CD4-positive, alpha-beta T cell treated with Interferon alpha-2 for 1 hour (primary cell): ENCODE measurements at regions not wholly inside any gene's neighbourhood (a gene's known extent, or its start where the extent isn't known, plus 50 kb on each side); places are given as distances from the start of the nearest gene placed in this dataset.

Experiments
- DNase-seq, 2 donors: peaks; one replicate each; pipeline ENCODE4 v3.0.0-alpha.2; 2020 to 2022

DNA sequence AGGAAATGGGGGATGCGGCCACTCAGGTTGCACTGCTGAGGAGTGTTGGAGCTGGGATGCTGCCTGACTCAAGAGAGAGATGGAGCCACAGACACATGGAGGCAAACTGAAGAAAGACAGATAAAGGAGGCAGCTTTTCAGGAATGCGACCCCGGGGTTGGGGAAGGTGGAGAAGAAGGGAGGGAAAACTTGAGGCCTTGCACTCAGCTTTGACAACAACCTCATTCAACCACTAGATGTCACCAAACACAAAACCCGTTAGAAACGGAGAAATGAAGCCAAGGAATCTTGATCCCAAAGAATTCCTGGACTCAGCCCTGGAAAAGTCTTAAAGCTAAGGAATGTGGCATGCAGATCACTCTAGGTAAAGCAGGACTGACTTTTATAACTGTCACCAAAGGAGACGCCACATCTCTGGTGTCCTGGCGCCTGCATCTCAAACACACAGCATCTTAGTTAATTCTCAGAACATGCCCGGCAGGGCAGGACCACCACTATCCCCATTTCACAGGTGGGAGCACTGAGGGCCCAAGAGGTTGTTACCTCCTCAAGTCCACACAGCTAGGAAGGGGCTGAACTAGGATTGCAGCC, 59.6 kb upstream of the LMCD1 start:
- DNase-seq: no peak

DNA sequence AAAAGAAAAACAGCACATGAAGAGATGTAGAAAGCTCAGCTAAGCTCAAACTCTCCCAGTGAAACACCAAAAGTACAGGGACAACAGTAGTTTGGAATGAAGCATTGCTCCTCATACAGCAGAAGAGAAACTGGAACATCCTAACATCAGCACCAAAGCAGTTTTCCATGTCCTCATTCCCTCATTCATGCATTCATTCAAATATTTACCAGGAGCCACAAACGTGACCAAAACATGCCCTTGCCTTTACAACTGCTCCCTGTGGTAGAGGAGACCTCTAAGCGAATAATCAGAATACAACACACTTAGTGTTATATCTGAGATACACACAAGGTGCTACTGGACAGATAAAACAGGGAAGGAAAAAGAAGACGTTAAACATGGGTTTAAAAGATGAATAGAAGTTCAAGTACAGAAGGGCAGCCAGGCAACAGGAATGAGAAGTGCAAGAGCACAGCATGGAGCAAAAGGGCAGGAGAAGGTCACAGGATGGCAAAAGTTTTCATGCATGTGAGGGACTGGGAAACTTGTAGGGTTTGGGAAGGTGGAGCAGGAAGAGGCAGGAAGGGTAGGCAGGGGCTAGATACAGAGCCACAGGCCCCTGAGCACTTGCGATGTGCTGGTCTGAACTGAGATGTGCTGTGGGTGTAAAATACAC, 58.5 kb upstream of the LMCD1 start:
- no peak for DNase-seq

DNA sequence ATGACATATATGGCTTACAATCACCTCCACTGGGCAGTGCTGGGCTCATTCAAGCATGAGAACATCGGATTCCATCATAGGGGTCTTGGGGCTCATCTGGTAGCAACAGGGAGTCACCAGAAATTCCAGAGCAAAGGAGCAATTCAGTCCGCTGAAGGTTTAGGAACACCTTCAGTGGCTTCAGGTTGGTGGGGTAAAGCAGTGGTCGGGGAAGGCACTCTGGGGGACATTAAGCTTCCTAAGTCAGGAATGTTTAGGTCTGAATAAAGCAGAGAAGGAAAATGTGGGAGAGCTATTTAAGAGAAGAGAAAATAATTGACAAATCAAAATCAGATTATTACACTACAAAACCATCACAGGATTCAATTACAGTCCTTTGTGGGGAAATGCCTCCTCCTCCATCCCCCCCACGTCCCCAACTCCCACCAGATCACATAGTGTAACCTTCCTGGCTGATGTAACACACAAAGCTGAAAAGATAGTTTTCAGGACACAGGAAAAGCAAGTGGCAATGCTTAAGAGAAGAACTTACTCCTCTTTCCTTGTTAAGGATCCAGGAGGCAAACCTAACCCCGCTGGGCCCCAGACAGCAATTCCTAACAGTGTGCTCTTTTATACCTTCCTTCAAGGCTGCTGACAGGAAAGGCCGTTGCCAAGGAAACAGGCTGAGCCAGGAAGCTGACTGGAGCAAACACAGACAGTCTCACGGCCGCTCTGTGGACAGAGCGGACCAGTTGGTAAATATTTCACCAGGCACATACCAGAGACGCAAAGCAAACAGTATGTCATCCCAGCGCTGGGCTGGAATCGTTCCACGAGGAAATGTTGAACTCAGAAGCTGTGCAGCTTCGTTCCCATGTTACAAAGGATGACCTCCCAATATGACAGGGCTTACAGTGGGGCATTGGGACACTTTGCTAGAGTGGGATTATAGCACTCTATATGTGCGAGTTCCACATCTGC, 57.5 kb upstream of the LMCD1 start:
- DNase-seq: no peak

DNA sequence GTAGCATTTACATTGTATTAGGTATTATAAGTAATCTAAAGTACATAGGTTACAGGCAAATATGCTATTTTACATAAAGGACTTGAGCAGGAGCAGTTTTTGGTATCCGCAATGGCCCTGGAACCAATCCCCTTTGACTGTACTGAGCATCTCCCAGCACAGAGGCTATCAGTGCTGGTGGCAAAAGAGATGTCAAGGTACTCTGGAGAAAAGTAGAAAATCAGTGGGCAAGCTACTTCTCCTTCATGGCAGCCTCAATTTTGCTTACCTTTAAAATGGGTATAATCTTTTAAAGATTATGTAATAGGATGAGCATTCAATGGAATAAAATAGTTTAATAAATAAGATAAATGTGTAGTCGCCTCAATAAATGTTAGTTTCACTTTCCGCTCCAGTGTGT, 56.7 kb upstream of the LMCD1 start:
- no peak for DNase-seq

DNA sequence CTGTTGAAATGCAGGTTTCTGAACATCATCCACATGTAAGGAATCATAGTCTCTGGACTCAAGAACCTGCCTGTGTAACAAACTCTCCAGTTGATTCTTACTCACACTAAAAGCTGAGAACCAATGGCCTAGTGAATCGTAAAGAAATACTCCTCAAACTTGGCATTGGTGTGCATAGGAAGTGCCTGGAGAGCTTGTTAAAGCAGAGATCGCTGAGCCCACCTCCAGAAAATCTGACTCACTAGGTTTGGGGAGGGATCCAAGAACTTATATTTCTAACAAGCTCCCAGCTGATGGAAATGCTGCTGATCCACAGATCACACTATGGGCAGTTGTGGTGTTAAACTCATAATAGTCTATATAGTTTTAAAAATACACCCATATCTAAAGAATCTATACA, 55.8 kb upstream of the LMCD1 start:
- no peak for DNase-seq

DNA sequence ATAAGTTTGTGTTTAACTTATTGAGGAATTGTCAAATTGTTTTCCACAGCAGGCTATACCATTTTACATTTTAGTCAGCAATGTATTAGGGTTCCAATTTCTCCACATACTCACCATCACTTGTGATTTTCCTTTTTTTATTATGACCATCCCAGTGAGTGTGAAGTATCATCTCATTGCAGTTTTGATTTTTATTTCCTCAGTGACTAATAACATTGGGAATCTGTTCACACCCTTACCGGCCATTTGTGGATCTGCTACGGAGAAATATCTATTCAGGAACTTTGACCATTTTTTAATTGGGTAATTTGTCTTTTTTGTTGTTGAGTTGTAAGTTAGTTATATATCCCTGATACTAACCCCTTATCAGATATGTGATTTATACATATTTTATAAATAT, 54.8 kb upstream of the LMCD1 start:
- DNase-seq: no peak

DNA sequence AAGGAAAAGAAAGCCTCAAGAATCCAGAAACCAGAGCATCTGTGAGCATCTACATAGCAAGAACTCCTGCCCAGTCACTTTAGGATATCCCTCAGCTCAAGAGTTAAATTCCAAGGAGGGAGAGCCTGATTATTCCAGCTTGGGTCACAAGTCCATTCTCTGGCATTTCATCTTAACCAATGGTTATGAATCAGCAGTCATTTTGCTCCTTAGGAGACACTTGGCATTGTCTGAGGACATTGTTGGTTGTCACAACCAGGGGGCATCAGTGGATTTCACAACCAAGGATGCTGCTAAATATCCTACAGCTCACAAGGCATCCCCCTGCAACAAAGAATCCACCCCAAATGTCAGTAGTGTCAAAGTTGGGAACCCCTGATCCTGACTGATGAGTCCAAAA, 51.0 kb upstream of the LMCD1 start:
- no peak for DNase-seq

DNA sequence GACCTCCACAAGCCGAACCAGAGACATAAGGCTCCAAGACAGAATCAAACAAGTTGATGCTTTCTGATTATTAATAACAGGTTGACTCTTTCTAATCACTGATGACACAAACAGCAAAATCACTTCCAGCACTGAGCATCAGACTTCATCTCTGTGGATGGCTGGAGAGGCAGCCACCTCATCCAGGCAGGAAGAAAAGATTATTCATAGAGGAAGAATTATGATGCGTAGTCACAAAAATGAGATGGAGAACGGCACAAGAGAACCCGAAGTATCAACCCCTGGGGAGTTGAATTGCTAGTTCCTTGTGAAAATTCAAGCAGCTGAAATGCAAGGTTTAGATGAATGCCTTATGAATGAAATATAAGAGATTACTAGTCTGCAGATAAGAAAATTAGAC, 49.9 kb upstream of the LMCD1 start:
- DNase-seq: no peak
